H1 (cell line): ENCODE measurements at regions not wholly inside any gene's neighbourhood (a gene's known extent, or its start where the extent isn't known, plus 50 kb on each side); places are given as distances from the start of the nearest gene placed in this dataset.

Experiments
- CTCF ChIA-PET: fragments of 300-600 bp; sonication (Branson Sonifier 250); formaldehyde crosslinking; loops from one replicate; lab custom pipeline; 2021; ENCODE audit not compliant: partially characterized antibody; lab: Charles Lee
- POLR2A ChIA-PET: fragments of 300-600 bp; sonication (Branson Sonifier 250); formaldehyde crosslinking; loops from one replicate; lab custom pipeline; 2021; ENCODE audit warnings: inconsistent platforms; ENCODE audit not compliant: partially characterized antibody; lab: Charles Lee
- DNase-seq, 2 experiments: peaks; one replicate each; pipeline versions ENCODE4 v3.0.0 to v3.0.0-alpha.2; 2010 to 2022; ENCODE audit warnings: low spot score in 2 of 2, low read depth in 1 of 2, mixed read lengths in 1 of 2
- FAIRE-seq: peaks from 2 replicates; lab custom pipeline; 2011; peaks lifted over from hg19 to GRCh38; lab: Jason Lieb, UNC
- H2AFZ ChIP-seq: 2 replicates; pipeline ENCODE4 v1.8.1; 2012; ENCODE audit warnings: low read length, inconsistent platforms
- H2AK5ac ChIP-seq: 2 replicates; pipeline ENCODE4 v1.6.1; 2013; ENCODE audit warnings: low read depth, low read length
- H2BK120ac ChIP-seq: replicated peaks from 2 replicates; pipeline ENCODE3; 2013; ENCODE audit warnings: low read depth, low read length, inconsistent platforms
- H2BK12ac ChIP-seq: 2 replicates; pipeline ENCODE4 v1.6.1; 2013; ENCODE audit warnings: low read depth, low read length
- H2BK15ac ChIP-seq: 2 replicates; pipeline ENCODE4 v1.6.1; 2013; ENCODE audit warnings: low read length
- H2BK20ac ChIP-seq: 2 replicates; pipeline ENCODE4 v1.6.1; 2013; ENCODE audit warnings: low read length
- H2BK5ac ChIP-seq: 2 replicates; pipeline ENCODE4 v1.6.1; 2013; ENCODE audit warnings: low read depth, low read length
- H3K14ac ChIP-seq: 2 replicates; pipeline ENCODE4 v1.6.1; 2013; ENCODE audit warnings: inconsistent platforms; ENCODE audit not compliant: insufficient read length
- H3K18ac ChIP-seq: 2 replicates; pipeline ENCODE4 v1.6.1; 2013; ENCODE audit warnings: low read length; ENCODE audit errors: extremely low read depth
- H3K23ac ChIP-seq: 2 replicates; pipeline ENCODE4 v1.6.1; 2013; ENCODE audit warnings: inconsistent platforms; ENCODE audit not compliant: insufficient read length
- H3K23me2 ChIP-seq: 2 replicates; pipeline ENCODE4 v1.6.1; 2013; ENCODE audit warnings: low read depth, low read length
- H3K27ac ChIP-seq: 2 replicates; pipeline ENCODE4 v1.6.1; 2011; ENCODE audit warnings: low read depth, low read length, inconsistent platforms
- H3K27me3 ChIP-seq, 4 experiments: replicated peaks in 1 of 4; 1 replicate in 1 of 4; 2 replicates in 3 of 4; pipeline versions ENCODE4 v1.6.1 to v1.8.1; 2011 to 2013; ENCODE audit warnings: low read length in 3 of 4, mild to moderate bottlenecking in 3 of 4, inconsistent platforms in 2 of 4, mixed read lengths in 2 of 4, moderate library complexity in 1 of 4; ENCODE audit not compliant: control insufficient read depth in 3 of 4, insufficient read depth in 3 of 4; ENCODE audit errors: extremely low read depth in 1 of 4
- H3K36me3 ChIP-seq, 4 experiments: 2 replicates each; pipeline versions ENCODE4 v1.6.1 to v1.8.1; 2011 to 2013; ENCODE audit warnings: mild to moderate bottlenecking in 4 of 4, low read length in 3 of 4, moderate library complexity in 2 of 4, control low read depth in 1 of 4, inconsistent platforms in 1 of 4; ENCODE audit not compliant: insufficient read depth in 4 of 4, control insufficient read depth in 2 of 4
- H3K4ac ChIP-seq: replicated peaks from 2 replicates; pipeline ENCODE3; 2013; ENCODE audit warnings: low read length, low read depth, mixed read lengths, inconsistent platforms; ENCODE audit not compliant: insufficient read length
- H3K4me1 ChIP-seq, 4 experiments: replicated peaks in 1 of 4; 1 replicate in 1 of 4; 2 replicates in 3 of 4; pipeline versions ENCODE4 v1.6.1 to v1.8.1; 2011 to 2013; ENCODE audit warnings: low read length in 3 of 4, inconsistent platforms in 2 of 4, mixed read lengths in 1 of 4; ENCODE audit not compliant: insufficient read depth in 4 of 4, control insufficient read depth in 3 of 4
- H3K4me2 ChIP-seq, 2 experiments: 2 replicates each; pipeline versions ENCODE4 v1.6.1 to v1.8.1; 2011 to 2013; ENCODE audit warnings: low read depth in 2 of 2, low read length in 2 of 2, control low read depth in 1 of 2, inconsistent platforms in 1 of 2, mild to moderate bottlenecking in 1 of 2; ENCODE audit not compliant: insufficient read depth in 1 of 2
- H3K4me3 ChIP-seq, 4 experiments: fragments of 200-600, 300-600 bp in 1 of 4; sonication (generic), shearing (Covaris generic), sonication (Bioruptor Twin) in 1 of 4; 2 replicates each; pipeline versions ENCODE4 v1.5.1 to v1.8.1; 2011 to 2016; ENCODE audit warnings: low read length in 4 of 4, low read depth in 3 of 4, control low read depth in 2 of 4, inconsistent platforms in 2 of 4, mild to moderate bottlenecking in 2 of 4, mixed read lengths in 1 of 4, moderate library complexity in 1 of 4; ENCODE audit not compliant: insufficient read depth in 2 of 4; ENCODE audit errors: extremely low read depth in 1 of 4
- H3K56ac ChIP-seq: replicated peaks from 2 replicates; pipeline ENCODE3; 2013; ENCODE audit warnings: low read depth, mild to moderate bottlenecking, mixed read lengths, low read length, inconsistent platforms; ENCODE audit not compliant: insufficient read length
- H3K79me1 ChIP-seq: 2 replicates; pipeline ENCODE4 v1.6.1; 2013; ENCODE audit warnings: low read depth, low read length, control low read depth
- H3K79me2 ChIP-seq, 2 experiments: 2 replicates each; pipeline versions ENCODE4 v1.6.1 to v1.8.1; 2012 to 2013; ENCODE audit warnings: low read length in 2 of 2, mild to moderate bottlenecking in 2 of 2, inconsistent platforms in 1 of 2; ENCODE audit not compliant: insufficient read depth in 2 of 2, control insufficient read depth in 1 of 2
- H3K9ac ChIP-seq, 4 experiments: replicated peaks in 1 of 4; 1 replicate in 1 of 4; 2 replicates in 3 of 4; pipeline versions ENCODE4 v1.6.1 to v1.8.1; 2011 to 2013; ENCODE audit warnings: low read depth in 3 of 4, low read length in 3 of 4, control low read depth in 2 of 4, mild to moderate bottlenecking in 2 of 4, moderate library complexity in 2 of 4, inconsistent platforms in 1 of 4; ENCODE audit errors: extremely low read depth in 1 of 4
- H3K9me3 ChIP-seq, 2 experiments: 2 replicates each; pipeline versions ENCODE4 v1.6.1 to v1.8.1; 2012 to 2013; ENCODE audit warnings: mild to moderate bottlenecking in 2 of 2, moderate library complexity in 2 of 2, control low read depth in 1 of 2, inconsistent platforms in 1 of 2, low read depth in 1 of 2, low read length in 1 of 2, mixed read lengths in 1 of 2; ENCODE audit not compliant: insufficient read depth in 2 of 2
- H4K20me1 ChIP-seq, 2 experiments: replicated peaks in 1 of 2; 2 replicates each; pipeline versions ENCODE3 to v1.8.1; 2011 to 2013; ENCODE audit warnings: inconsistent platforms in 2 of 2, low read length in 2 of 2, mild to moderate bottlenecking in 1 of 2; ENCODE audit not compliant: insufficient read depth in 2 of 2, control insufficient read depth in 1 of 2
- H4K5ac ChIP-seq: 2 replicates; pipeline ENCODE4 v1.6.1; 2013; ENCODE audit warnings: low read length, low read depth, mixed read lengths, inconsistent platforms; ENCODE audit not compliant: insufficient read length
- H4K8ac ChIP-seq: 2 replicates; pipeline ENCODE4 v1.8.0; 2013; ENCODE audit warnings: mild to moderate bottlenecking, moderate library complexity, low read length, inconsistent platforms; ENCODE audit not compliant: insufficient read depth; ENCODE audit errors: extremely low read depth
- H4K91ac ChIP-seq: replicated peaks from 2 replicates; pipeline ENCODE3; 2013; ENCODE audit warnings: low read length, mixed read lengths, inconsistent platforms; ENCODE audit not compliant: insufficient read length
- BCL11A ChIP-seq, 2 experiments: IDR thresholded peaks; one replicate each; pipeline ENCODE4 v1.6.1; 2011; ENCODE audit warnings: low read depth in 2 of 2, low read length in 2 of 2, mild to moderate bottlenecking in 2 of 2
- CHD2 ChIP-seq: IDR thresholded peaks from 2 replicates; pipeline ENCODE4 v1.6.1; 2012; ENCODE audit warnings: low read length, improper control_type of control experiment
- EZH2 ChIP-seq: fragments of 200-600 bp; sonication (generic); IDR thresholded peaks from 2 replicates; pipeline ENCODE4 v1.7.1; 2012; ENCODE audit warnings: low read depth, mild to moderate bottlenecking, moderate library complexity, low read length, inconsistent platforms; ENCODE audit not compliant: severe bottlenecking
- WGBS, 2 experiments: shearing (Covaris generic) in 1 of 2; methylation state at CpG; one replicate each; pipeline versions ENCODE4 v1.1.6 to v1.1.7; 2013 to 2015; ENCODE audit warnings: low lambda C conversion rate in 2 of 2, mixed read lengths in 2 of 2, inconsistent platforms in 1 of 2, low coverage in 1 of 2, missing lambda C conversion rate in 1 of 2; ENCODE audit not compliant: insufficient replicate concordance in 2 of 2, insufficient coverage in 1 of 2, insufficient read length in 1 of 2; ENCODE audit errors: extremely low coverage in 1 of 2, missing lambda C conversion rate in 1 of 2; 5-methylcytosine and 5-hydroxymethylcytosine counted together

- H4K5ac ChIP-seq, result no peak overlapping the region
- H2BK12ac ChIP-seq, result no peak overlapping the region
- no peak overlapping the region for H3K23ac ChIP-seq
- H3K18ac ChIP-seq, result no peak overlapping the region
- no peak overlapping the region for H2AK5ac ChIP-seq
- no peak overlapping the region for H3K14ac ChIP-seq
- H3K23me2 ChIP-seq, result no peaks in the 10 kb centered on the region
- H4K20me1 ChIP-seq, result no peaks in the 10 kb centered on the region
- no peak overlapping the region for H3K4me3 ChIP-seq
- DNase-seq, result no peak
- H3K27ac ChIP-seq, result no peak overlapping the region
- TF ChIP-seq CHD2, result no peak
- TF ChIP-seq EZH2, result no peak
- TF ChIP-seq BCL11A (IDR thresholded peaks at IDR 0.05; ENCODE audit: low read depth in 2 of 2, low read length in 2 of 2), result no peak
- no peak overlapping the region for H2BK120ac ChIP-seq
- no peak overlapping the region for H3K9ac ChIP-seq
- no peak overlapping the region for H3K56ac ChIP-seq
- H2BK5ac ChIP-seq, result no peak overlapping the region
- no peak overlapping the region for H4K91ac ChIP-seq
- WGBS, 2 experiments, result 88% methylated on average over 4 of the region's 4 CpGs; no CpG with 5 or more reads in 1 of the 2 experiments
- H4K8ac ChIP-seq, result no peak overlapping the region
- H3K4me2 ChIP-seq, result no peak overlapping the region
- no peak for FAIRE-seq
- POLR2A ChIA-PET, result no interaction called here
- no peak overlapping the region for H2BK15ac ChIP-seq
- no peaks in the 10 kb centered on the region for H3K79me1 ChIP-seq
- no peaks in the 10 kb centered on the region for H3K79me2 ChIP-seq
- H3K27me3 ChIP-seq, result no peaks in the 10 kb centered on the region
- CTCF ChIA-PET, result interaction anchor here (1.7 kb wide), 1 partner anchor 9 kb away, joined by 4 read pairs; no protein-coding TSS in a partner anchor
- no peaks in the 10 kb centered on the region for H3K36me3 ChIP-seq
- H3K4me1 ChIP-seq, result peaks cover 0 to 3% (median 2%) of the 10 kb centered on the region in 4 experiments; a peak in 2 of 7 replicates
- H3K4ac ChIP-seq, result no peak overlapping the region
- H2AFZ ChIP-seq, result no peak overlapping the region
- H3K9me3 ChIP-seq, result no peaks in the 10 kb centered on the region
- no peak overlapping the region for H2BK20ac ChIP-seq
Observed at GRCh38 chr3:43951813-43952212, 261.1 kb downstream of the ABHD5 start.
